ENCODE measurements at regions not wholly inside any gene's neighbourhood (a gene's known extent, or its start where the extent isn't known, plus 50 kb on each side); places are given as distances from the start of the nearest gene placed in this dataset.

- no peak for DNase-seq
Observed at GRCh38 chr22:27212617-27213177, 555.3 kb downstream of the MIAT start.

- DNase-seq = no peak
Observed at GRCh38 chr22:27213294-27213693, 555.9 kb downstream of the MIAT start.

- no peak for DNase-seq
Observed at GRCh38 chr22:27213766-27214581, 556.6 kb downstream of the MIAT start.

- DNase-seq = no peak
Observed at GRCh38 chr22:27214691-27215090, 557.3 kb downstream of the MIAT start.

- DNase-seq = no peak
Observed at GRCh38 chr22:27215871-27216270, 558.5 kb downstream of the MIAT start.

- no peak for DNase-seq
Observed at GRCh38 chr22:27216444-27216843, 559.1 kb downstream of the MIAT start.

GRCh38 chr22:27217154-27217553 is 559.8 kb downstream of the MIAT start:
- no peak for DNase-seq

GRCh38 chr22:27218012-27218920 is 560.9 kb downstream of the MIAT start:
- no peak for DNase-seq

- no peak for DNase-seq
Observed at GRCh38 chr22:27219036-27219435, 561.6 kb downstream of the MIAT start.

- no peak for DNase-seq
Observed at GRCh38 chr22:27220339-27220738, 563.0 kb downstream of the MIAT start.

GRCh38 chr22:27222178-27222577 is 564.8 kb downstream of the MIAT start:
- DNase-seq = no peak

GRCh38 chr22:27223317-27224177 is 566.2 kb downstream of the MIAT start:
- no peak for DNase-seq

- DNase-seq = no peak
Observed at GRCh38 chr22:27224485-27225374, 567.3 kb downstream of the MIAT start.

- no peak for DNase-seq
Observed at GRCh38 chr22:27226666-27227065, 569.3 kb downstream of the MIAT start.

GRCh38 chr22:27228771-27229170 is 571.4 kb downstream of the MIAT start:
- DNase-seq = no peak

GRCh38 chr22:27230189-27230588 is 571.4 kb downstream of the MN1 start:
- DNase-seq = no peak

- no peak for DNase-seq
Observed at GRCh38 chr22:27231266-27231665, 570.3 kb downstream of the MN1 start.

- no peak for DNase-seq
Observed at GRCh38 chr22:27232077-27232476, 569.5 kb downstream of the MN1 start.

GRCh38 chr22:27237080-27237741 is 564.3 kb downstream of the MN1 start:
- DNase-seq = no peak

GRCh38 chr22:27238935-27239510 is 562.5 kb downstream of the MN1 start:
- DNase-seq = no peak

GRCh38 chr22:27239520-27239919 is 562.0 kb downstream of the MN1 start:
- no peak for DNase-seq
